H1 (cell line): ENCODE measurements at regions not wholly inside any gene's neighbourhood (a gene's known extent, or its start where the extent isn't known, plus 50 kb on each side); places are given as distances from the start of the nearest gene placed in this dataset.

Experiments used
- CBX8 ChIP-seq: fragments of 300-800, 300-1000 bp; sonication (generic); IDR thresholded peaks from 2 replicates; pipeline ENCODE4 v1.7.1; 2016; ENCODE audit warnings: low read depth, low read length, borderline replicate concordance
- CHD2 ChIP-seq: IDR thresholded peaks from 2 replicates; pipeline ENCODE4 v1.6.1; 2012; ENCODE audit warnings: low read length, improper control_type of control experiment
- KDM1A ChIP-seq: fragments of 200-600, 300-600 bp; sonication (generic); IDR thresholded peaks from 2 replicates; pipeline ENCODE4 v1.7.1; 2016; ENCODE audit warnings: mild to moderate bottlenecking, low read length, borderline replicate concordance
- MAFK ChIP-seq: IDR thresholded peaks from 2 replicates; pipeline ENCODE4 v1.6.1; 2012; ENCODE audit warnings: low read depth, mild to moderate bottlenecking, improper control_type of control experiment, low read length
- NRF1 ChIP-seq: IDR thresholded peaks from 2 replicates; pipeline ENCODE4 v1.6.1; 2011; ENCODE audit warnings: mild to moderate bottlenecking, low read depth, low read length, improper control_type of control experiment
- POLR2A ChIP-seq, 2 experiments: IDR thresholded peaks; 1 replicate in 1 of 2; 2 replicates in 1 of 2; pipeline ENCODE4 v1.6.1; 2011; ENCODE audit warnings: low read depth in 2 of 2, low read length in 2 of 2, mild to moderate bottlenecking in 2 of 2; ENCODE audit errors: control extremely low read depth in 1 of 2
- POLR2AphosphoS5 ChIP-seq: IDR thresholded peaks from 2 replicates; pipeline ENCODE4 v1.6.1; 2011; ENCODE audit warnings: low read depth, low read length
- TAF1 ChIP-seq: IDR thresholded peaks from 2 replicates; pipeline ENCODE4 v1.6.1; 2011; ENCODE audit warnings: mild to moderate bottlenecking, low read depth, low read length
- TBP ChIP-seq: IDR thresholded peaks from 2 replicates; pipeline ENCODE4 v1.6.1; 2011; ENCODE audit warnings: low read depth, low read length, improper control_type of control experiment
- TF ChIP-seq, protein P1 (sequence below): fragments of 300-600 bp; sonication (generic); IDR thresholded peaks from 2 replicates; pipeline ENCODE4 v1.7.1; 2012; ENCODE audit warnings: low read length, moderate library complexity, mild to moderate bottlenecking, inconsistent platforms; ENCODE audit not compliant: insufficient replicate concordance

DNA sequence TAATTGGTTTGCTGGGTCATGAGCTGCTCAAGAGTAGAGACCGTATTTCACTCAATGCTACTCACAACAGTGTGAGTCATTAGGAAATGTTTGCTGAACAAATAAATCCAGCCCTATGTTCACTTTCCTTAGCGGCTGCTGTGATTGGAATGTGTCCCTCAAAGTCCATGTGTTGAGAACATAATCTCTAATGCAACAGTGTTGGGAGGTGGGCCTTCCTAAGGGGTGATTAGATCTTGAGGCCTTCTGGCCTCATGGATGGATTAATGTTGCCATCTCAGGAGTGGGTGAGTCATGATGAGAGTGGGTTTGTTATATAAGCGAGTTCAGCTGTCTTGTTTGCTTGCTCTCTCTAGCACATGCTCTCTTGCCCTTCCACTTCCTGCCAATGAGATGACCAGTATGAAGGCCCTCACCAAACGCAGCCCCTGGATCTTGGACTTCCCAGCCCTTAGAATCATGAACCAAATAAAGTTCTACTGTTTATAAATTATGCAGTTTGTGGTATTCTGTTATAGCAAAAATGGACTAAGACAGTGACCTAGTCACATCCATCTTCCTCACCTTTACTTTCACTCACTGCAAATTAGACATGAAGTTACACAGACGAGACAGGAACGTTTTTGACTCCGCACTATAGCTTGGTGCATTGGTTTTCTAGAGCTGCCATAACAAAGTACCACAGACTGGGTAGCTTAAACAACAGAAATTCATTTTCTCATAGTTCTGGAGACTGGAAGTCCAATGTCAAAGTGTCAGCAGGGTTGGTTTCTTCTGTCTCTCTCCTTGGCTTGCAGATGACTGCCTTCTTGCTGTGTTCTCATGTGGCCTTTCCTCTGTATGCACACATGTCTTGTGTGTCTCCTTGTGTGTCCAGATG lies 50.9 kb upstream of the FAM169A start (continued):
- TF ChIP-seq, protein P1, sequence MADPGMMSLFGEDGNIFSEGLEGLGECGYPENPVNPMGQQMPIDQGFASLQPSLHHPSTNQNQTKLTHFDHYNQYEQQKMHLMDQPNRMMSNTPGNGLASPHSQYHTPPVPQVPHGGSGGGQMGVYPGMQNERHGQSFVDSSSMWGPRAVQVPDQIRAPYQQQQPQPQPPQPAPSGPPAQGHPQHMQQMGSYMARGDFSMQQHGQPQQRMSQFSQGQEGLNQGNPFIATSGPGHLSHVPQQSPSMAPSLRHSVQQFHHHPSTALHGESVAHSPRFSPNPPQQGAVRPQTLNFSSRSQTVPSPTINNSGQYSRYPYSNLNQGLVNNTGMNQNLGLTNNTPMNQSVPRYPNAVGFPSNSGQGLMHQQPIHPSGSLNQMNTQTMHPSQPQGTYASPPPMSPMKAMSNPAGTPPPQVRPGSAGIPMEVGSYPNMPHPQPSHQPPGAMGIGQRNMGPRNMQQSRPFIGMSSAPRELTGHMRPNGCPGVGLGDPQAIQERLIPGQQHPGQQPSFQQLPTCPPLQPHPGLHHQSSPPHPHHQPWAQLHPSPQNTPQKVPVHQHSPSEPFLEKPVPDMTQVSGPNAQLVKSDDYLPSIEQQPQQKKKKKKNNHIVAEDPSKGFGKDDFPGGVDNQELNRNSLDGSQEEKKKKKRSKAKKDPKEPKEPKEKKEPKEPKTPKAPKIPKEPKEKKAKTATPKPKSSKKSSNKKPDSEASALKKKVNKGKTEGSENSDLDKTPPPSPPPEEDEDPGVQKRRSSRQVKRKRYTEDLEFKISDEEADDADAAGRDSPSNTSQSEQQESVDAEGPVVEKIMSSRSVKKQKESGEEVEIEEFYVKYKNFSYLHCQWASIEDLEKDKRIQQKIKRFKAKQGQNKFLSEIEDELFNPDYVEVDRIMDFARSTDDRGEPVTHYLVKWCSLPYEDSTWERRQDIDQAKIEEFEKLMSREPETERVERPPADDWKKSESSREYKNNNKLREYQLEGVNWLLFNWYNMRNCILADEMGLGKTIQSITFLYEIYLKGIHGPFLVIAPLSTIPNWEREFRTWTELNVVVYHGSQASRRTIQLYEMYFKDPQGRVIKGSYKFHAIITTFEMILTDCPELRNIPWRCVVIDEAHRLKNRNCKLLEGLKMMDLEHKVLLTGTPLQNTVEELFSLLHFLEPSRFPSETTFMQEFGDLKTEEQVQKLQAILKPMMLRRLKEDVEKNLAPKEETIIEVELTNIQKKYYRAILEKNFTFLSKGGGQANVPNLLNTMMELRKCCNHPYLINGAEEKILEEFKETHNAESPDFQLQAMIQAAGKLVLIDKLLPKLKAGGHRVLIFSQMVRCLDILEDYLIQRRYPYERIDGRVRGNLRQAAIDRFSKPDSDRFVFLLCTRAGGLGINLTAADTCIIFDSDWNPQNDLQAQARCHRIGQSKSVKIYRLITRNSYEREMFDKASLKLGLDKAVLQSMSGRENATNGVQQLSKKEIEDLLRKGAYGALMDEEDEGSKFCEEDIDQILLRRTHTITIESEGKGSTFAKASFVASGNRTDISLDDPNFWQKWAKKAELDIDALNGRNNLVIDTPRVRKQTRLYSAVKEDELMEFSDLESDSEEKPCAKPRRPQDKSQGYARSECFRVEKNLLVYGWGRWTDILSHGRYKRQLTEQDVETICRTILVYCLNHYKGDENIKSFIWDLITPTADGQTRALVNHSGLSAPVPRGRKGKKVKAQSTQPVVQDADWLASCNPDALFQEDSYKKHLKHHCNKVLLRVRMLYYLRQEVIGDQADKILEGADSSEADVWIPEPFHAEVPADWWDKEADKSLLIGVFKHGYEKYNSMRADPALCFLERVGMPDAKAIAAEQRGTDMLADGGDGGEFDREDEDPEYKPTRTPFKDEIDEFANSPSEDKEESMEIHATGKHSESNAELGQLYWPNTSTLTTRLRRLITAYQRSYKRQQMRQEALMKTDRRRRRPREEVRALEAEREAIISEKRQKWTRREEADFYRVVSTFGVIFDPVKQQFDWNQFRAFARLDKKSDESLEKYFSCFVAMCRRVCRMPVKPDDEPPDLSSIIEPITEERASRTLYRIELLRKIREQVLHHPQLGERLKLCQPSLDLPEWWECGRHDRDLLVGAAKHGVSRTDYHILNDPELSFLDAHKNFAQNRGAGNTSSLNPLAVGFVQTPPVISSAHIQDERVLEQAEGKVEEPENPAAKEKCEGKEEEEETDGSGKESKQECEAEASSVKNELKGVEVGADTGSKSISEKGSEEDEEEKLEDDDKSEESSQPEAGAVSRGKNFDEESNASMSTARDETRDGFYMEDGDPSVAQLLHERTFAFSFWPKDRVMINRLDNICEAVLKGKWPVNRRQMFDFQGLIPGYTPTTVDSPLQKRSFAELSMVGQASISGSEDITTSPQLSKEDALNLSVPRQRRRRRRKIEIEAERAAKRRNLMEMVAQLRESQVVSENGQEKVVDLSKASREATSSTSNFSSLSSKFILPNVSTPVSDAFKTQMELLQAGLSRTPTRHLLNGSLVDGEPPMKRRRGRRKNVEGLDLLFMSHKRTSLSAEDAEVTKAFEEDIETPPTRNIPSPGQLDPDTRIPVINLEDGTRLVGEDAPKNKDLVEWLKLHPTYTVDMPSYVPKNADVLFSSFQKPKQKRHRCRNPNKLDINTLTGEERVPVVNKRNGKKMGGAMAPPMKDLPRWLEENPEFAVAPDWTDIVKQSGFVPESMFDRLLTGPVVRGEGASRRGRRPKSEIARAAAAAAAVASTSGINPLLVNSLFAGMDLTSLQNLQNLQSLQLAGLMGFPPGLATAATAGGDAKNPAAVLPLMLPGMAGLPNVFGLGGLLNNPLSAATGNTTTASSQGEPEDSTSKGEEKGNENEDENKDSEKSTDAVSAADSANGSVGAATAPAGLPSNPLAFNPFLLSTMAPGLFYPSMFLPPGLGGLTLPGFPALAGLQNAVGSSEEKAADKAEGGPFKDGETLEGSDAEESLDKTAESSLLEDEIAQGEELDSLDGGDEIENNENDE = no peak
- TF ChIP-seq CBX8 (no peak), CHD2 (no peak), KDM1A (no peak), TAF1 (no peak), POLR2AphosphoS5 (no peak), POLR2A (IDR thresholded peaks at IDR 0.05; ENCODE audit: control extremely low read depth in 1 of 2, low read depth in 2 of 2, low read length in 2 of 2) (no peak), MAFK (no peak), NRF1 (no peak), TBP (no peak)
- TF ChIP-seq, all 59 proteins: peak for 0
